HG02970 (cell line): ENCODE measurements at regions not wholly inside any gene's neighbourhood (a gene's known extent, or its start where the extent isn't known, plus 50 kb on each side); places are given as distances from the start of the nearest gene placed in this dataset.

Experiments used
- ATAC-seq: cut with Tn5 transposase; IDR thresholded peaks from one replicate; pipeline ENCODE4 v1.9.1; 2021; ENCODE audit warnings: mild to moderate bottlenecking, moderate library complexity, moderate number of reproducible peaks; ENCODE audit not compliant: unreplicated experiment, low FRiP score

DNA sequence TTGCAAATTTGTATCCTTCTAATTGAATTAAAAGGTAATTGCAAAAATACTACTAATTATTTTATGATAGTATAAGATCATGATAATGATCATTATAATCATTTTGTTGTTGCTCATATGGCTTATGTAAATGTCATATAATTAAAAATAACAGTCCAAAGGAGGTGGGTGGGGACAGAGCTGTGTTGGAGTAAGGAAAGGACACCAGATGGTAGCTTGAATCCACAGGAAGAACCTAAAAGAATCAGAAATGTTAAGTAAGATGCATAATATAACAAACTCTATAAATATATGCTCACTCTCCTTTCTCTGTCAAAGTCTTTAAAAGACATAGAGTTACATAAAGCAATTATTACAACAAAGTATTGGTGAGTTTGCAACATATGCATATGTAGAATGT lies 650.7 kb upstream of the HS6ST1 start:
- ATAC-seq, result no peak

DNA sequence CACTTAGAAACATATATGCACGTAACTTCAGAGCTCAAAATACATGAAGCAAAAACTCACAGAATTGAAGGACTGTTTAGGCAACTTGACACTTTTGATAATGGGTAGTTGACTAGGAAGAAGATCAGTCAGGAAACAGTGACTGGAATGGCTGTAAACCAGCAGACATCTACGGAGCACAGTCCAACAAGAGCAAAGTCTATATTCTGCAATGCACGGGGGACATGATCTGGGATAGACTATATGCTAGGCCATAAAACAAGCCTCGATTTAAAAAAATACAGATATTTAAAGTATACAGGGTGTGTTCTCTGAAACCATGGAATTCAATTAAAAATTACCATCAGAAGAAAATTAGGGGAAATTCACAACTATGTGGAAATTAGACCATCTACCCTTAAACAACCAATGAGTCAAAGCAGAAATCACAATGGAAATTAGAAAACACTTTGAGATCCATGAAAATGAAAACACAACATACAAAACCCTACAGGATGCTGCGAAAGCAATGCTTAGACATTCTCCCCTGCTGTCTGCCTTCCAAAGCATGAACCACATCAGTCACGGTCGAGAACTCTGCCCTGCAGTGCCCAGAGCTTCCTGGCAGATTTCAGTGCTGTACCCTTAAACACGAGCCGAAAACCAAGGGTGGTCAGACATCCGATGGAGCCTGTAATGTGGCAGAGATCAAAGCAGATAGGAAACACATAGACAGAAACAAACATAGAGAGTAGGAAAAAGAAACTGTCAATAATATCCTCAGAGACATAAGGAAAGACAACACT lies 651.9 kb upstream of the HS6ST1 start:
- no peak for ATAC-seq

- ATAC-seq, result no peak
Measured at GRCh38 chr2:128973566-128973965, 654.9 kb upstream of the HS6ST1 start.

DNA sequence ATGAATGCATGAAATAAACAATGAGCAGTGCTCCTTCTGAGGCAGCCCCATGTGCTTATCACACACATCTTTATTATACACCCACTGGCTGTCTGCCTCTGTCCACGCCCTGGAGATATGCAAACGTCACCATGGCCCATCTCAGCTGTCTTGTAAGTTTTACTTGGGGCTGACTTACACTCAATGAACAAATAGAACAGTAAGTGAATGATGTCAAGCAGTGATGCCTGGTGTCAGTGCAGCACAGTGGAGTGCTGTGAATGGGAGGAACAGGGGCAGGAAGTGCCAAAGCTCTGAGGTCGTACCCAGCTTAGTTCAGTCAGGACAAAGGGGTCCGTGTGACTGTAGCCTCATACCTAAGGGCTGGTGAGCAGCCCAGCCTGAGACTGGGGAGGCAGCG lies 659.5 kb upstream of the HS6ST1 start:
- ATAC-seq, result no peak

DNA sequence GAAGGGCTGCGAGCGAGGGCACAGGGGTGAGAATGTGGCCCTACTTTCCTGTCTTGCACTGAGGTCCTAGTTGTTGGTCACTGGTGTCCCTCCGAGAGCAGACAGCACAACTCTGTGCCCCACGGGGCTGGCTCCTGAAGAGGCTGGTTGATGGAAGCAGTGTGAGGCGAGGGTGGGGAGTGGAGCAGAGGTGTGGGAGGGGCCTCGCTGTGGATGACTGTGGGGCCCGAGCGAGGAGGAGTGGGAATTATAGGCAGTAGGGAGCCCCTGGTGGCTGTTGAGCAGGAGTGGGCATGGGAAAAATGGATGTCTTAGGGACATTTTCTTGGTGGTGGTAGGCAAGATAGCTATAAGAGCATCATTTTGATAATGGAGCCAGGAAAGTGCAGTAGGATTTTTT lies 660.5 kb upstream of the HS6ST1 start:
- no peak for ATAC-seq

DNA sequence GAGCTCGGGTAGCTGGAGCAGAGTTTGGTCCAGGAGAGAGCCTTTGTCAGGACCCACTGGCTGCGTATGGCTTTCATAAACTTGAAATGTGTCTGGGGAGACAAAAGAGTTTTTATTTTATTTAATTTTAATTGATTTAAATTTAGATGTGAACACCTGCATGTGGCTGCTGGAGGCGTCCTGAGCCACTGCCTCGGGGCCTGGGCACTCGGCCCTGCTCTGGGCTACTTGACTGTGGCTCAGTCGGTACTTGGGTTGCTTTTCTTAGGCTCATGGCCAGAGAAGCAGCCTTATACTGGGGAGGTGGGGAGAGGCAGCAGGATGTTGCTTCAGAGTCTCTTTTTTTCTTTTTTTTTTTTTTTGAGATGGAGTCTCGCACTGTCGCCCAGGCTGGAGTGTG lies 661.8 kb upstream of the HS6ST1 start:
- no peak for ATAC-seq

DNA sequence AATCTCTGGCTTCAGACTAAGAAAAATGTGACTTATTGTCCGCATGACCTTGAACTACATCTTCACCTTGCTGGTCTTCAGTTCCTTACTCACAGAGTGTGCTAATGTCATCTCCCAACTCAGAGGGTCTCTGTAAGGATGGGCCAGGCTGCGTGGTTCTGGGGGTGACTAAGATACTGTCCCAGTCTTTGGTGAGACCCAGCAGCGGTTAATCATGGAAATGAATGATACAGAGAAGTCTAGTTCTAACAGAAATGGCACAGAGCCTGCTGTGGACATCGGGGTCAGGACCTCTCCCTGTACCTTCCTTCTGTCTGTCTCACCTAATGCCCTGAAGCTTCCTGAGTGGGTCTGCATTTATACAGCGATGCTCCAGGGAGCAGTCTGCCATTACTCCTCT lies 662.7 kb upstream of the HS6ST1 start:
- ATAC-seq, result no peak

- ATAC-seq, result no peak
Measured at GRCh38 chr2:128982001-128982400, 663.3 kb upstream of the HS6ST1 start.

DNA sequence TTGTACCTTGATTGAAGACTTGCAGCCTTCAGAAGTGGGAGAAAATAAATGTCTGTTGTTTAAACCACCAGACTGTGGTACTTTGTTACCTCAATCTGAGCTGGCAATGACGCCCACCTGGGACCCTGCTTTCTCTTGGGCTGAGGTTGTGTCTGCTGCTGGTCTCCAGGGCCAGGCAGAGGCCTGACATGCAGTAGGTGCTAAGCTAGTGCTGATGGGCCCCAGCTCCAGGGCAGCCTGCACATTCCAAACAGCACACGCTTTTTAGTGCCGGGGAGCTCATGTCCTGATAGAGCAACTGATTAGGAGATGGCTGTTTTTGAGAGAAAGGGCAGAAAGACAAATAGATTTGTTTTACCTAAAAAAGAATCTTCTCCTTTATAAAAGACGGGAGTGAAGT lies 664.0 kb upstream of the HS6ST1 start:
- ATAC-seq, result no peak

- ATAC-seq, result no peak
Measured at GRCh38 chr2:128983094-128983493, 664.4 kb upstream of the HS6ST1 start.

DNA sequence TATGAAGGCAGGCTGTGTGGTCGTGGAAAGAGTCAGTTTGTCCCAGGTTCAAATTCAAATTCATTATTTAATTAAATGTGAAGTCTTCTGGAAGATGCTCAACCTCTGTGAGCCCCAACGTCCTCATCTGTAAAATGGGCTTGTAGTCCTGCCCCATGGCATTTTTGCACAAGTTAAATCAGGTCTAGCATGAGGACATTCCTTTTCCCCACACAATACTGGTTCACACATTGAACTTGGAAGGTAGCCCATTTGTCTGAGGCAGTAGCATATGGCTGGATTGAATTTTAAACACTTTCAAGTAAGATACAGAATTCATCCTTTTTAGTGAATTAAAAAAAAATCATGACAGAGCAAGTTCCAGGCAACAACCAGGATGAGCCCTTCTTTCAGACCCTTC lies 665.4 kb upstream of the HS6ST1 start:
- ATAC-seq, result no peak

DNA sequence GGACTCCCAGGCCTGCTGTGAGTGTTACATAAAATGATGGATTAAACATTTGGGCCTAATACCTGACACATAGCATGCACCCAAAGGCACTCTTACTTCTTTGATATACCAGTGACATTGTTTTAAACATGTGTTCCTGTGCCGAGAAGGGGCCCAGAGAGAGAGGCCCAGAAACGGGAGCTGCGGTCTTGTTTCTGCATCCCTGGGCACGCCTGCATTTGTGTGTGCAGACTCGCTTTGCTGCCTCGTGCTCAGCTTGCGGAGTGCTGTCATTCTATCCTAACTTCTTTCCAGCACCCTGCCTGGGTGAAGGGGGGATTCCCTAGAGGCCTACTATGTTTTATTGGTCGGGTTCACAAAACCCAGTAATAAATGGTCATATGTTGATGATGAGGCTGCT lies 666.2 kb upstream of the HS6ST1 start:
- no peak for ATAC-seq

- no peak for ATAC-seq
Measured at GRCh38 chr2:128986026-128986715, 667.5 kb upstream of the HS6ST1 start.

- ATAC-seq, result no peak
Measured at GRCh38 chr2:128986867-128987268, 668.2 kb upstream of the HS6ST1 start.

GRCh38 chr2:128988326-128988725 lies 669.7 kb upstream of the HS6ST1 start:
- no peak for ATAC-seq

- no peak for ATAC-seq
Measured at GRCh38 chr2:128988967-128989366, 670.3 kb upstream of the HS6ST1 start.

DNA sequence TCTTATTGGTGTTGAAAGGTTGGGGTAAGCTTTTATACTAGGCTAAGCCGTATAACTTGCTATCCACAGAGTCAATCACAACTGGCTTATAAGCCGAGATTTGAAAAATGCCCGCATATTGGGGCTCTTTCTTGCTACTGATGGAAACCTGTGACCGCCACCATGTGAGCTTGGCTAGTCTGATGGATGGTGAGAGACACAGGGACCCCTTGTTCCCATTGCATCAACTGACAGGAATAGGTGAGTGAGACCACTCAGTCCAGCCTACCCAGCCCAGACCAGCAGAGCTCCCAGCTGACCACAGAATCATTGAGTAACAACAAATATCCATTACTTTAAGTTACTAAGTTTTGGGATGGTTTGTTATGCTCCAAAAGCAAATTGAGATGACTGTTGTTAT lies 676.4 kb upstream of the HS6ST1 start:
- ATAC-seq, result no peak

GRCh38 chr2:128996078-128996477 lies 677.4 kb upstream of the HS6ST1 start:
- no peak for ATAC-seq

DNA sequence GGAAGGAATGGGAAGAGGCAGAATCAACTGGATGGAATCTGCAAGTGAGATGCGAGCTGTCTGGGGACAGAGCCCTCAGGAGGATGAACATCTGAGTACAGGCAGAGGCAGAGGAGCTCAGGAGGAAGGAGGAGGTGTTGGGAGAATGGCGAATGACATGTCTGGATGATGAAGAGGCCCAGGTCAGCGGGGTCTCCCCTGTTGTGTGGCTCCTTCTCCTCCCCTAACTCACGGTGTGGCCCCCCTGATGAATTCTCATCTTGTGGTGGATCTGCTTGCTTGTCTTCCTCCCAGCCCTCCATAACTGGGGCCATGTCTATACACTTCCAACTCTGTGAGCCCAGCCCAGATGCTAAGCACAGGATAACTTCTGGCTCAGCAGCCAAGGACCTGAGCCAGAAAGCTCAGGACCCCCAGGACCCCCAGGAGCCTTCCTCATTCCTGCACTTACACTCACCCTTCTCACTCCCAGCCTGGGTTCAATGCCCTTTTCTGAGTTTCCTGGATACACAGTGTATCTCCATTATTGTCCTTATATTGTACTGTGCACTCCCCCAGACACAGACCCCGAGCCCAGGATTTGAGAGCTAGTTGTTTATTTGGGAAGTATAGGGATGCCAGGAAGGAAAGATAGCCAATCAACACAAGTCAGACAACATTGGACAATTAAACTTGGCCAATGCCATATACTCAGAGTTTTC lies 678.6 kb upstream of the HS6ST1 start:
- ATAC-seq, result no peak

DNA sequence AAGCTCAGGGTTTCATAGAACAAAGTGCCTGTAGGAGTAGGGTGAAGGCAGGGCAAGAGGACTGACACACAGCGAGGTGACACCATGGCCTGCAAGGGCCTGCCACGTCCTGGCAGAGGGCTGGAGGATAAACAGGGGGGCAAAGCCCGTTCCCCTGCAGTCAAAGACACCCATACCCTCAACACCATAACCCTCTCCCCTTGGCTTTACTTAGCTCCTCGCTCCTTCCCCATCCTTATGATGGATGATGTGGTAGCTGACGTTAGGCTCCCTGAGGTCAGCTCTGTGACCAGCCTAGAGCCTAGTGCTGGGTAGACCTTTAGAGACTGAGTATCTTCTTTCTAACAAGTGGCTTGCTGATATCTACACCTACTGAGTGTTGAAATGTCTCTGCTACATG lies 683.3 kb upstream of the HS6ST1 start:
- no peak for ATAC-seq

GRCh38 chr2:129002751-129003150 lies 684.1 kb upstream of the HS6ST1 start:
- no peak for ATAC-seq

GRCh38 chr2:129004485-129004884 lies 685.8 kb upstream of the HS6ST1 start:
- no peak for ATAC-seq
